AG04450 (cell line): ENCODE measurements at regions not wholly inside any gene's neighbourhood (a gene's known extent, or its start where the extent isn't known, plus 50 kb on each side); places are given as distances from the start of the nearest gene placed in this dataset.

Experiments used
- CTCF ChIA-PET: fragments of 300-600, 350-600 bp; formaldehyde crosslinking; extraction: SDS; loops from one replicate; lab custom pipeline; 2022; ENCODE audit warnings: antibody characterized with exemption, inconsistent platforms; lab: Charles Lee
- POLR2A ChIA-PET: fragments of 350-600 bp; formaldehyde crosslinking; extraction: SDS; loops from one replicate; lab custom pipeline; 2021; ENCODE audit warnings: antibody characterized with exemption, inconsistent platforms; lab: Yijun Ruan, JAX
- DNase-seq: peaks from one replicate; pipeline ENCODE4 v3.0.0-alpha.2; 2011; ENCODE audit warnings: low read depth, low spot score
- H3K27ac ChIP-seq: one replicate; pipeline ENCODE4 v1.5.1; 2012; ENCODE audit warnings: low read depth, low read length, control low read depth
- H3K27me3 ChIP-seq: one replicate; pipeline ENCODE4 v1.6.0; 2012; ENCODE audit warnings: low read length; ENCODE audit not compliant: control insufficient read depth, insufficient read depth
- H3K4me3 ChIP-seq: 2 replicates; pipeline ENCODE4 v1.5.1; 2011; ENCODE audit warnings: mild to moderate bottlenecking, low read depth, low read length, control low read depth
- H3K9me3 ChIP-seq: 2 replicates; pipeline ENCODE4 v1.5.1; 2012; ENCODE audit warnings: low read length; ENCODE audit not compliant: control insufficient read depth, insufficient read depth
- CTCF ChIP-seq: IDR thresholded peaks from 2 replicates; pipeline ENCODE4 v1.5.1; 2011; ENCODE audit warnings: low read depth, low read length, control low read depth, inconsistent platforms

GRCh38 chr6:44569131-44569530 is 181.6 kb downstream of the CDC5L start:
- CTCF ChIA-PET: no interaction called here
- Histone ChIP-seq H3K27me3 (peaks cover 22% of the 10 kb centered on the region), H3K9me3 (no peaks in the 10 kb centered on the region), H3K4me3 (no peak overlapping the region), H3K27ac (no peak overlapping the region)
- TF ChIP-seq CTCF: no peak
- no peak for DNase-seq
- POLR2A ChIA-PET: no interaction called here

GRCh38 chr6:44569931-44570385 is 182.5 kb downstream of the CDC5L start:
- TF ChIP-seq CTCF: no peak
- POLR2A ChIA-PET: no interaction called here
- H3K9me3 ChIP-seq: no peaks in the 10 kb centered on the region
- no peak overlapping the region for H3K27ac ChIP-seq
- CTCF ChIA-PET: interaction anchor here (1.1 kb wide), 1 partner anchor 94 kb away, joined by 3 read pairs; no protein-coding TSS in a partner anchor
- H3K4me3 ChIP-seq: no peak overlapping the region
- DNase-seq: no peak
- peaks cover 22% of the 10 kb centered on the region for H3K27me3 ChIP-seq

GRCh38 chr6:44571510-44571909 is 184.0 kb downstream of the CDC5L start:
- Histone ChIP-seq H3K27ac (no peak overlapping the region), H3K27me3 (peaks cover 22% of the 10 kb centered on the region), H3K9me3 (no peaks in the 10 kb centered on the region), H3K4me3 (no peak overlapping the region)
- DNase-seq: no peak
- POLR2A ChIA-PET: no interaction called here
- CTCF ChIA-PET: interaction anchor here (0.8 to 1.1 kb wide), 2 partner anchors 10 to 96 kb away, joined by 3 to 5 read pairs; no protein-coding TSS in a partner anchor
- TF ChIP-seq CTCF: no peak

- CTCF ChIA-PET: interaction anchor here (0.8 to 1.1 kb wide), 2 partner anchors 11 to 97 kb away, joined by 3 to 5 read pairs; no protein-coding TSS in a partner anchor
- POLR2A ChIA-PET: no interaction called here
- no peak for DNase-seq
Observed at GRCh38 chr6:44572346-44572745, 184.8 kb downstream of the CDC5L start.

GRCh38 chr6:44575644-44576043 is 188.1 kb downstream of the CDC5L start:
- Histone ChIP-seq H3K9me3 (no peaks in the 10 kb centered on the region), H3K27me3 (peaks cover 35% of the 10 kb centered on the region), H3K4me3 (no peak overlapping the region), H3K27ac (no peak overlapping the region)
- ChIA-PET POLR2A (no interaction called here), CTCF (no interaction called here)
- TF ChIP-seq CTCF: no peak
- no peak for DNase-seq

More at GRCh38 chr6:44572346-44572745, 184.8 kb downstream of the CDC5L start:
- no peaks in the 10 kb centered on the region for H3K9me3 ChIP-seq
- no peak for TF ChIP-seq CTCF
- no peak overlapping the region for H3K27ac ChIP-seq
- no peak overlapping the region for H3K4me3 ChIP-seq
- peaks cover 27% of the 10 kb centered on the region for H3K27me3 ChIP-seq
